C1 segment of cervical spinal cord (tissue), 14 donors: ENCODE measurements at regions not wholly inside any gene's neighbourhood (a gene's known extent, or its start where the extent isn't known, plus 50 kb on each side); places are given as distances from the start of the nearest gene placed in this dataset.

Experiments
- DNase-seq, 14 donors: peaks; one replicate each; lab custom pipeline; 2025; lab: John Stamatoyannopoulos, UW

DNA sequence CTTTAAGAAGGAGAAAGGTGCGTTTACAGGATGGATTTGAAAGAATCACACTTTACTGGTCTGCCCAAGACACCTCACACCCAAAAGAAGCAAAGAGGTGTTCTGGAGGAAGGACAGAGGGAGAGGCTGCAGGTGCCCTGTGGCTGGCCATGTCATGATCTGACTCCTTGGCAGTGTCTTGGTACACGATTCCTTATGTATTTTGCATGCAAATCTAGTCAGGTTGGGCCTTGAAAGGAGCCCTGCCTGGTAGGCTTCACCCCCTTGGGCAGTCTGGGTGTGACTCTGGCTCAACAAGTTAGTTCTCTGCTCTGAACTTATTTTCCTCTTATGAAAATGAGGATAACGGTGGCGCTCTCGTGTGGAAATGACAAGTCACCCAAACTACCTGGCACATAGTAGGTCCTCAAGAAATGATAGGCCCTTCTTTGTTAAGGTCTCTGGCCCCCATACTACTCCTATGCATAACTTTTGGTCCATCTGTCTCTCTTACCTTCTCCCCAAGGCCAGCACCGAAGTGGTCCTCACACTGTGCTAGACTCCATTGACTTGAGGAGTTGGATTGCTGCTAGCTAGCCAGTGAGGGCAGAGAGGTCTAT, 212.5 kb downstream of the SEMA6A start:
- no peak for DNase-seq

DNA sequence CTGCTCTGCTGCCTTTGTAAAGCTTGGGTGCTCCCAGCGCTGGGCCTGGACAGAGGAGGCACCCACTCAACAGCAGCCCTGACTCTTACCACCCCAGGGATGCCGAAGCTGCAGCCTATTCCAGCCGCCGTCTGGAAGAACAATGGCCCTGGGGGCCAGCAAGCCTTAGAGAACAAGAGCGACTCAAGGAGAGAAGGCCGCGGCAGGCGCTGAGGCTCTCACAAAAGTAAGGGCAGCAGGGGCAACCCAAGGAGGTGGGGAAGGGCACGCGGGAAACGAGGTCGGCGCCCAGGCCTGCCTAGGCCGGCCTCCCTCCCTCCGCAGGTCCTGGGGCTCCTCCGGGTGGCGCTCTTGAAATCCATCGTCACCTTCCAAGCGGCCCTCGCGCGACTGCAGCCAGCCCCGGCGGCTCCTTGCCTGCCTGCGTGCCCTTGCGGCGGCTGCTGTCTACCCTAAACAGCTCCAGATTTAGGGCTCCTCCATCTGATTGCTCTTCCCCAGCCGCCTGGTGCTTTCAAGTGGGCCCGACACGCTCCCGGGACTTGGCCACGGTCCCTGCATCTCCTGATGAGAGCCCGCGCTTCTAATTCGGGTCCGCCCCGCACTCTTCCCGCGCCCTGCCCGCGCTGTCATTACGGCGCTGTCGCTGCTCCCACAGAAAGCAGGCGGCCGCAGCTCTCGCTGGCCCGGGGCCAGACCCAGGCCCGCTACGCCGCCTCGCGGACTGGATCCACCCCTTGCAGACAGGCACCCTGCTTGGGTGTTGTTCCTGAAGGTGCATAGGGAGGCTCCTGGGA, 213.3 kb downstream of the SEMA6A start:
- DNase-seq, result peak in 8 of 14 donors; percentile 35 to 85 (median 74)

DNA sequence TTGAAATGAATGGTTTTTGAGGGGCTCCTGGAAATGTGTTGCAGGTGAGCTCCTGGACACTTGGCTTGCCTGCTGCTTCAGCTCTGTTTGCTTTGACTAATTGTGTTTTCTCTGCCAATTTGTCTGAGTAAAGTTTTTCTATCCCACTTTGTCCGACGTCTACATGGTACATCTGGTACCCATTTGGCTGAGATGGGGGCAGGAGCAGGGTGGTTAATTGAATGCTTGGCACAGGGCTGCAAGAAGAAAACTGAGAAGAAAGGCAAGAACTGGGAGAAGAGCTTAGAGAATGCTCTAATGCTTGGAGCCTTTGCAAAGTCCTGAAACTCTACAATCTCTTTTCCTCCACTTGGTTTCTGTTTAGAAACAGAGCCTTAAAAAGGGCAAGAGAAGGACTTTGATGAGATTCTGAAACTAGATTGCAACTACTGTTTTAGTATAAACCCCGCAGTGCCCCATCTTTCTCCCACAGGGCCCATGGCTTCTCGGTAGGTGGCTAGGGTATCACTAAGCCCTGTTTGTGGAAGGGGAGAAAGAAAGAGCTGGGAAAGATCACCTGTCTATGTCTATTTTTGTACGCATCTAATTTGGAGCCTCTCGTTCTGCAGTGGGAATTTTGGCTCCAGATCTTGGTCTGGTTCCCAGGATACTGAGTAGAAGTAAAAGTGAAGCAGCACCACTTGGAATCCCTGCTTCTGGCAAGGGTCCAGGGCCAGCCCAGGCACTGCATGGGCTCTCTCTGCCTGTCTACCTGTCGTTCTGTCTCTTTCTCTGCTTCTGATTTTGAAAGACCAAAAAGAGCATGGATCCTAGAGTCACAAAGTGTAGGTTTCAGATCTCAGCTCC, 214.4 kb downstream of the SEMA6A start:
- DNase-seq, result peak in 3 of 14 donors; percentile 9 to 80 (median 38)

DNA sequence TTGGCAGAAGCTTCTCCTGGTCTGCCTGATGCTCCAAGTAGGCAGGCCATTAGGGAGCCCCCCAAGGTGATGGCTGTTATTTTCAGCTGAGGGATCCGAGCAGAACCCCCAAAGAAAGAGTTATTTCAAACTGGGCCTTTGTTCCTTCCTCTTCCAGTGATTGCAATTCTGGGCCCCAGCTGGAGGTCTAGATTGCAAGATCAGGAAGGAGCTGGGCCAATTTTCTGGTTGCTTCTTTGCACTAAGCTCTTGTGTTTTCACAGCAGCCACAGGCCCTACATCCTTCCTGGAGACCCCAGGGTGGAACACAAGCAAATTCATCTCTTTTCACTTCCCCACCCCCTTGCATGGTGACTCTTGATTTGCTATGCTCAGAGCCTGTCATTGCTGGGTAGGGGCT, 215.0 kb downstream of the SEMA6A start:
- DNase-seq, result no peak

DNA sequence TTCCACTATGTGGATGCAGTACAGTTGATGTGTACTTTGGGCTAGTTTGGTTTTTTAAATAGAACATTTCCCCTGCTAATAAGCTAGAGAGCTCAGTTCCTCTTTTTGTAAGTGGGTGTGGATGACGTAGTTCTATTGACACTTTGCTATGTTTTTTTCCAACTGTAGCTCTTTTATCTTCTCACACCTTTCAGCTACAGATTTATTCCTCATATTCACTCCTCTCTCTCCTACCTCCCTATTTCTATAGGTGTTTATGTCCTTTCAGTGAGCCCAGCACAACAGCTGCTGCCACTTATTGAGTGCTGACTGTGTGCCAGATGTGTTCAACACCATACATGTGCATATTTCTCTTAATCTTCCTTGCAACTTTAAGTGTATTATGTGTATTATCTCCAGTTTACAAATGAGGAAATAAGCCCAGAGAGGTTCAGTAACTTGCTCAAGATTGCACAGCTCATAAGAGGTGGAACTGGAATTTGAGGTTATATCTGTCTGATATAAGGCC, 215.7 kb downstream of the SEMA6A start:
- DNase-seq, result no peak

DNA sequence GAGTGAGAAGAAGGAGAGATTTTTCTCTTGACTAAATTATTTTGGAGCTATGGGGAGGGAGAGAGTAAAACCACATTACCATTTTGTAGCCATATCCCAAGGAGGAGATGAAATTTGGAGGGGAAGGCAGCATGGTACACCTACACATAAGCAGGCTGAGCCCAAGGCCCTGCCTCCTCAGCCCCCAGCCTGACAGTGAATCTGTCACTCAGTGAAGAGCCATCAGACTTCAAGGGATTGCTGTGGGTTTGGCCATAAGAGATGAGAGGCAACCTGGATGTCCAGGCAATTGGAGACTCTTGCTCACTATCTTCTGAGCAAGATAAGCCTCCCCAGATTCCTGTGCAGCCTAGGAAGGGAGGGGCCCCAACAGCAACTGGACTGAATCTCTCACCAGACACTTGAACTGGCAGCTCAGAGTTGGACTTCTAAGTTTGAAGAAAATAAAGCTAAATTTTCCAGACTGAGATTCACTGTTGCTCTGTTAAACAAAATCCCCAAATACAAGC, 216.6 kb downstream of the SEMA6A start:
- DNase-seq, result no peak

DNA sequence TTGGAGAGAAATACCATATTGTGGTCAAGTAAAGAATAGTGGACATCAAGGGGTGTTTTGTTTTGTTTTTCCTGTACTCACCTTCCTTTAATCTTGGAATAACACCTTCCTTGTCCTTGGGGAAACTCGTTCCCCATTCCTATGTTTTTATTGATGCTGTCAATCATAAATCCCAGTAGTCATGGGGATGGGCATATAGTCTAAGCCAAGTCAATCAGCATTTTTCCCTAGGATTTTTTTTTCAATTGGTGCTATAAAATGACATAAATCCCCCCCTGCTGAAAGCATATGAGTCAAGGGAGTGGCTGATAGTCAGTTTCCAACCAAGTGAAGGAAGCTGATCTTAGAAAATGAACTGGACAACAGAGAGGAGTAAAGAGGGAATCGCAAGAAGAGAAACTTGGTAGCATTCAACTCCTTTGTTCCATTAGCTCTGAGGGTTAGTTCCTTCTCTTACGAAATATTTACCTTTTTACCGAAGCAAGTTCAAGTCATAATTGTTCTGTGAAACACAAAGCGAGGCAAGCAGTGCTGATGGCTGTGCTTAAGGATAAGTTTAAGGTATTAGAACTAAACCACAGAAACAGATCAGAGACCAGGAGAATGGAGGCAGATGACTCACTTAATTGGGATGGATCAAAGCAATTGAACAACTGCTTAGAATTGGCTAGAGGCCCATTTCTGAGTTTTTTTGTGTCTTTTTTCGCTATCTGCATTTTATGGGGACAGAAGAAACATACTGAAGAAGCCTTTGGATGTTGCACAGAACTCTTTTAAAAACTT, 218.6 kb downstream of the SEMA6A start:
- no peak for DNase-seq

DNA sequence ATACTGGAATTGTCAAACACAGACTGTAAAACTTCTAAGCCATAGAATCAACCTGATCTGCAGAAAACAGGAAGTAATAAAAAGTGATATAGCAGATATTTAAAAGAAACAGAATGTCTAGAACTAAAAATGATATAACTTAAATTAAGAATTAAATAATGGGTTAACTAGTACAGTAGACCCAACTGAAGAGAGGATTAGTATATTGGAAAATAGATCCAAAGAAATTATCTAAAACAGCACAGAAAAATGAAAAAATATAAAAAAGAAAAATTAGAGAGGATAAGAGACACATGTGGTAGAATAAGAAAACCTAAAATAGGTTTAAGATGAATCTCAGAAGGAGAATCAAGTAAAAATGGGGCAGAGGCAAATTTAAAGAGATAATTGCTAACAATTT, 219.9 kb downstream of the SEMA6A start:
- no peak for DNase-seq

DNA sequence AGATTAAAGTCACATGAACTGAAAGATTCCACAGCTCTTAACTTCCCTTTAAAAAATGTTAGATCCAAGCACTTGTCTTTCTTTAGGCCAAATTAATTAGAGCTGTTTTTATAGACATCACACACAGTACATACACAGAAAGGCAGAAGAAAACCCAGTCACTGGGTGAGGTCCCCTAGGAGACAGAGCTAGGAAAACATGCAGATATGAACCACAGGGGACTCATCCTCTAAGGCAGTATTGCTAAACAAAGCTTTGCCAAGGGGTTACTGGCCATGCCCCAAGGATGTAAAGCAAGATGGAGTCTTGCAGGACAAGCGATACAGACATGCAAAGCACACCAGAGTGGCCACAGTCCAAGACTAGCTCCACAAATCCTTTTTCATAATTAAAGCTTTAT, 227.0 kb downstream of the SEMA6A start:
- DNase-seq, result no peak

DNA sequence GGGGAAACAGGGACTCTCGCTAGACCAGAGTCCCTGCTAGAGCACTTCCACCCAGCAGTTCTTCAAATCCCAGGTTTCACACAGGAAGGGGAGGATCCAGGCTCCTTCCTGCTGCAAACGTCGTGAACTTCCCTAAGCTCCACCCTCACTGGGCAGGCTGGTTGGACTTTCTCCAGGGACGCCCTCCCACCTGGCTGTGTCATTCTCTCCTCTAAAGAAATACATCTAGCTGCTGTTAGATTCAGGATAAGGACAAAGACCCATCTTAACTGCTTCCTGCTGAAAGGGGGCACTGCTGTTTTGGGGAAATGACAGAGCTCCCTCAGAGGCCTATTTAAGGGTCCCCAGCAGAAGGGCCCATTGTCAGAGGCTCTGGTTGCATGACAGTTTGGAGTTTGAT, 230.7 kb downstream of the SEMA6A start:
- DNase-seq, result no peak
